ENCODE measurements at regions not wholly inside any gene's neighbourhood (a gene's known extent, or its start where the extent isn't known, plus 50 kb on each side); places are given as distances from the start of the nearest gene placed in this dataset.

DNA sequence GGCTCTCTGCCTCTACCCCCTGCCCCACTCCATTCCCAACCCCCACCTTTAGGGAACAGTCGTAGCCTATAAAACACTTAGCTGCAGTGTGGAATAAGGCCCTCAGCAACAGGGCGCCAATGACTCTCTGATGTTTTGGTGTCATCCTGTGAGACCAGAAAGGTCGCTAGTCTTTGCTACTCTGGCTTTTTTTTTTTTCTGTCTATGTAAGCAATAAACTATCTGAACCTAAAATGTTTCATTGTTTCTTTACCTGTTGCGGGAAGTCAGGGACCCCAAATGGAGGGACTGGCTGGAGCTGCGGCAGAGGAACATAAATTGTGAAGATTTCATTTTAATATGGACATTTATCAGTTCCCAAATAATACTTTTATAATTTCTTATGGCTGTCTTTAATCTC is 154.6 kb downstream of the COPS8 start:
- TF ChIP-seq POLR2A (IDR thresholded peaks at IDR 0.05) (no peak), POLR2AphosphoS5 (IDR thresholded peaks at IDR 0.05) (no peak)
- TF ChIP-seq, protein P1, sequence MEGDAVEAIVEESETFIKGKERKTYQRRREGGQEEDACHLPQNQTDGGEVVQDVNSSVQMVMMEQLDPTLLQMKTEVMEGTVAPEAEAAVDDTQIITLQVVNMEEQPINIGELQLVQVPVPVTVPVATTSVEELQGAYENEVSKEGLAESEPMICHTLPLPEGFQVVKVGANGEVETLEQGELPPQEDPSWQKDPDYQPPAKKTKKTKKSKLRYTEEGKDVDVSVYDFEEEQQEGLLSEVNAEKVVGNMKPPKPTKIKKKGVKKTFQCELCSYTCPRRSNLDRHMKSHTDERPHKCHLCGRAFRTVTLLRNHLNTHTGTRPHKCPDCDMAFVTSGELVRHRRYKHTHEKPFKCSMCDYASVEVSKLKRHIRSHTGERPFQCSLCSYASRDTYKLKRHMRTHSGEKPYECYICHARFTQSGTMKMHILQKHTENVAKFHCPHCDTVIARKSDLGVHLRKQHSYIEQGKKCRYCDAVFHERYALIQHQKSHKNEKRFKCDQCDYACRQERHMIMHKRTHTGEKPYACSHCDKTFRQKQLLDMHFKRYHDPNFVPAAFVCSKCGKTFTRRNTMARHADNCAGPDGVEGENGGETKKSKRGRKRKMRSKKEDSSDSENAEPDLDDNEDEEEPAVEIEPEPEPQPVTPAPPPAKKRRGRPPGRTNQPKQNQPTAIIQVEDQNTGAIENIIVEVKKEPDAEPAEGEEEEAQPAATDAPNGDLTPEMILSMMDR (IDR thresholded peaks at IDR 0.05), result no peak

Measured in suprapubic skin (tissue), 4 donors.